B cell (primary cell): ENCODE measurements at regions not wholly inside any gene's neighbourhood (a gene's known extent, or its start where the extent isn't known, plus 50 kb on each side); places are given as distances from the start of the nearest gene placed in this dataset.

Experiments used
- ATAC-seq: fragments of 200-7000 bp; cut with Tn5 transposase; one replicate; pipeline ENCODE4 v1.10.0; 2021; ENCODE audit warnings: low read depth, mild to moderate bottlenecking, moderate number of reproducible peaks, moderate library complexity
- CTCF ChIA-PET: fragments of 350-600 bp; sonication (Branson Sonifier 250); formaldehyde crosslinking; loops from one replicate; lab custom pipeline; 2021; ENCODE audit warnings: antibody characterized with exemption, inconsistent platforms; lab: Charles Lee
- POLR2A ChIA-PET: fragments of 350-600 bp; sonication (Branson Sonifier 250); formaldehyde crosslinking; loops from one replicate; lab custom pipeline; 2021; ENCODE audit warnings: antibody characterized with exemption; lab: Charles Lee
- DNase-seq: peaks from one replicate; pipeline ENCODE4 v3.0.0; 2013
- H2AFZ ChIP-seq: 2 replicates; pipeline ENCODE4 v1.6.1; 2012; ENCODE audit warnings: mild to moderate bottlenecking, low read depth, low read length; ENCODE audit not compliant: insufficient read depth, poor library complexity, severe bottlenecking
- H3K27ac ChIP-seq, 2 donors: 1 replicate in 1 of 2; 2 replicates in 1 of 2; pipeline ENCODE4 v1.5.1; 2012 to 2013; ENCODE audit warnings: low read length in 2 of 2, mild to moderate bottlenecking in 2 of 2, moderate library complexity in 1 of 2
- H3K27me3 ChIP-seq, 4 experiments: fragments of 200-600 bp in 1 of 4; sonication (generic) in 1 of 4; replicated peaks in 1 of 4; 1 replicate in 2 of 4; 2 replicates in 2 of 4; pipeline versions ENCODE4 v1.6.1 to v1.7.0; 2013 to 2016; ENCODE audit warnings: low read length in 3 of 4, mild to moderate bottlenecking in 2 of 4, mixed read lengths in 1 of 4, moderate library complexity in 1 of 4; ENCODE audit not compliant: insufficient read depth in 4 of 4, control insufficient read depth in 3 of 4; ENCODE audit errors: control extremely low read depth in 1 of 4
- H3K36me3 ChIP-seq, 2 experiments: replicated peaks in 1 of 2; 1 replicate in 1 of 2; 2 replicates in 1 of 2; pipeline versions ENCODE4 v1.6.1 to v1.7.1; 2013; ENCODE audit warnings: low read length in 1 of 2; ENCODE audit not compliant: insufficient read depth in 2 of 2, control insufficient read depth in 1 of 2; ENCODE audit errors: control extremely low read depth in 1 of 2, extremely low read depth in 1 of 2
- H3K4me1 ChIP-seq, 2 donors: fragments of 200-600 bp in 1 of 2; sonication (generic) in 1 of 2; 1 replicate in 1 of 2; 2 replicates in 1 of 2; pipeline versions ENCODE4 v1.5.1 to v1.6.1; 2013 to 2017; ENCODE audit warnings: low read length in 2 of 2; ENCODE audit not compliant: control insufficient read depth in 2 of 2, insufficient read depth in 2 of 2
- H3K4me2 ChIP-seq: replicated peaks from 2 replicates; pipeline ENCODE3; 2012; ENCODE audit warnings: mild to moderate bottlenecking, low read depth, low read length; ENCODE audit not compliant: poor library complexity, severe bottlenecking
- H3K4me3 ChIP-seq, 5 experiments: fragments of 200-600 bp in 1 of 5; sonication (generic) in 1 of 5; 1 replicate in 3 of 5; 2 replicates in 2 of 5; pipeline versions ENCODE4 v1.5.1 to v1.7.0; 2011 to 2016; ENCODE audit warnings: low read length in 4 of 5, mild to moderate bottlenecking in 4 of 5, low read depth in 2 of 5, control low read depth in 1 of 5, moderate library complexity in 1 of 5; ENCODE audit not compliant: insufficient read depth in 1 of 5; ENCODE audit errors: control extremely low read depth in 1 of 5, extremely low read depth in 1 of 5
- H3K79me2 ChIP-seq: fragments of 200-600 bp; sonication (generic); one replicate; pipeline ENCODE4 v1.6.0; 2016; ENCODE audit warnings: low read length; ENCODE audit not compliant: control insufficient read depth, insufficient read depth
- H3K9ac ChIP-seq: fragments of 200-600 bp; sonication (generic); 2 replicates; pipeline ENCODE4 v1.6.1; 2017; ENCODE audit warnings: mild to moderate bottlenecking, low read length, moderate library complexity
- H3K9me3 ChIP-seq, 3 donors: one replicate each; pipeline versions ENCODE4 v1.6.1 to v1.7.1; 2013; ENCODE audit warnings: low read length in 2 of 3; ENCODE audit not compliant: control insufficient read depth in 2 of 3, insufficient read depth in 1 of 3; ENCODE audit errors: control extremely low read depth in 1 of 3
- H4K20me1 ChIP-seq: 2 replicates; pipeline ENCODE4 v1.6.0; 2012; ENCODE audit warnings: mild to moderate bottlenecking, low read length; ENCODE audit not compliant: insufficient read depth, control insufficient read depth, poor library complexity, severe bottlenecking
- H3K27ac Mint-ChIP-seq: one replicate; pipeline ENCODE4 v1.8.0; 2021; ENCODE audit warnings: mixed read lengths
- H3K27me3 Mint-ChIP-seq: one replicate; pipeline ENCODE4 v1.8.0; 2021; ENCODE audit warnings: mixed read lengths
- H3K4me1 Mint-ChIP-seq: one replicate; pipeline ENCODE4 v1.8.0; 2021; ENCODE audit warnings: mixed read lengths
- H3K4me3 Mint-ChIP-seq: one replicate; pipeline ENCODE4 v1.8.0; 2021; ENCODE audit warnings: mixed read lengths
- H3K9me3 Mint-ChIP-seq: one replicate; pipeline ENCODE4 v1.8.0; 2022; ENCODE audit warnings: mixed read lengths; ENCODE audit not compliant: insufficient read depth
- CTCF ChIP-seq: fragments of 200-600 bp; IDR thresholded peaks from one replicate; pipeline ENCODE4 v1.8.0; 2022; ENCODE audit warnings: antibody characterized with exemption, mild to moderate bottlenecking
- EZH2 ChIP-seq: IDR thresholded peaks from 2 replicates; pipeline ENCODE4 v1.6.1; 2012; ENCODE audit warnings: borderline replicate concordance, low read depth, mild to moderate bottlenecking, moderate library complexity, low read length; ENCODE audit not compliant: insufficient read depth, poor library complexity, severe bottlenecking
- WGBS: methylation state at CpG from one replicate; pipeline ENCODE4 v1.1.5; 2013; ENCODE audit warnings: missing lambda C conversion rate; ENCODE audit not compliant: insufficient coverage; 5-methylcytosine and 5-hydroxymethylcytosine counted together
- intact Hi-C: fragments of 100-400 bp; cut with micrococcal nuclease; formaldehyde crosslinking; loops from one replicate; pipeline ENCODE4 v1.10.0; 2022

DNA sequence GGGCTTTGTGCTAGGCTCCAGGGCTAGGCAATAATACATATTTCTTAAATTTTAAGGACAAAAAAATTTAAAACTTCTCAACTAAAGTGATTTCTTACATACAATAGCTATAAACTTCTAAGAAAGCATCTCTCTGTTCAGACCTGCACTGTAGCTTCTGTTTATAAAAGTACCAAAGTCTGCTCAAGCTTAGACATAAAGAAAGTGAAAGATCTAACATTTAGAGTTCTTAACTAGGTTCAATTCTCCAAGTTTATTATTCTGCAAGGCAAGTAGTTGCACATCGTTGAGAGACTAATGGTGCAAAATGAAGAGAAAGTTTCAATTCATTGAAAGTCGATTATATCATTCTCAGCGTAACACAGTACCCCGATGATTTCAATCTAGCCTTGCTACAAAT is 857.4 kb upstream of the HTR2C start:
- POLR2A ChIA-PET, result no interaction called here
- CTCF ChIA-PET, result interaction anchor here (2.0 kb wide), 1 partner anchor 15 kb away, joined by 5 read pairs; no protein-coding TSS in a partner anchor
- no peak overlapping the region for H3K4me3 ChIP-seq

DNA sequence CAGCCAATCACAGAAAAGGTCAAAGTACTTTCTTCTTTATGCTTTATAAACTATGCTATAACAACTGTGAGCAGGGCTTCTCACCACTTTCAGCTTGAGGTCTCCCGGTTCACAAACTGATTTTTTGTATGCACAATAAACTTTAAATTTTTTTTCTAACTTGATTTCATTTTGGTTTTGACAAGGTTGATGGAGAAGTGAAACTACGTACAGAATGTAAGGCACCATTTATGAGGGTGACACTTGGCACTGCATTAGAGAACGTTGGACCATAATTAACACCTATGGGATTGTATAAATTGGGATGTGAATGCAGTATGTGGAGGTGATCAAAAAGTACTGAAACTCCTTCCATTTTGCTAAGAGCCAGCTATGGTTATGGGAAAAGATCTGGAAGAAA is 857.9 kb upstream of the HTR2C start:
- ATAC-seq, result no peak
- Mint-ChIP-seq H3K27me3 (no peaks in the 10 kb centered on the region), H3K9me3 (no peaks in the 10 kb centered on the region), H3K27ac (peak overlapping the region; percentile 20), H3K4me1 (peaks cover 13% of the 10 kb centered on the region), H3K4me3 (peak overlapping the region; percentile 56)
- no peaks in the 10 kb centered on the region for H3K9me3 ChIP-seq
- H3K36me3 ChIP-seq, result no peaks in the 10 kb centered on the region
- POLR2A ChIA-PET, result no interaction called here
- no peaks in the 10 kb centered on the region for H3K27me3 ChIP-seq
- no peak overlapping the region for H3K4me3 ChIP-seq
- H3K4me1 ChIP-seq, result peaks cover 0 to 3% of the 10 kb centered on the region in 2 donors
- H3K27ac ChIP-seq, result no peak overlapping the region
- intact Hi-C loops, result no loop called here
- DNase-seq, result no peak
- H3K4me2 ChIP-seq, result peak overlapping the region; percentile 20
- no peaks in the 10 kb centered on the region for H4K20me1 ChIP-seq
- TF ChIP-seq EZH2 (no peak), CTCF (no peak)
- H3K79me2 ChIP-seq, result no peaks in the 10 kb centered on the region
- CTCF ChIA-PET, result interaction anchor here (2.0 kb wide), 1 partner anchor 16 kb away, joined by 5 read pairs; no protein-coding TSS in a partner anchor
- no peak overlapping the region for H3K9ac ChIP-seq
- WGBS, result no CpG with 5 or more reads among the region's 3 CpGs
- H2AFZ ChIP-seq, result peak overlapping the region; percentile 43

More for the DNA sequence above, 857.4 kb upstream of the HTR2C start:
- no CpG with 5 or more reads among the region's 4 CpGs for whole genome bisulfite sequencing
- Histone ChIP-seq H3K79me2 (no peaks in the 10 kb centered on the region), H3K9ac (no peak overlapping the region), H3K27ac (no peak overlapping the region), H2AFZ (peak overlapping the region; percentile 43), H3K27me3 (no peaks in the 10 kb centered on the region), H3K36me3 (no peaks in the 10 kb centered on the region), H4K20me1 (no peaks in the 10 kb centered on the region), H3K4me2 (peak overlapping the region; percentile 20), H3K9me3 (no peaks in the 10 kb centered on the region), H3K4me1 (peaks cover 0 to 3% of the 10 kb centered on the region in 2 donors)
- no peak for ATAC-seq
- peaks cover 13% of the 10 kb centered on the region for H3K4me1 Mint-ChIP-seq
- intact Hi-C loops, result no loop called here
- H3K27me3 Mint-ChIP-seq, result no peaks in the 10 kb centered on the region
- H3K9me3 Mint-ChIP-seq, result no peaks in the 10 kb centered on the region
- TF ChIP-seq CTCF (no peak), EZH2 (no peak)
- H3K4me3 Mint-ChIP-seq, result peak overlapping the region; percentile 56
- no peak overlapping the region for H3K27ac Mint-ChIP-seq
- DNase-seq, result no peak
